Osteocyte (in vitro differentiated cells): ENCODE measurements at regions not wholly inside any gene's neighbourhood (a gene's known extent, or its start where the extent isn't known, plus 50 kb on each side); places are given as distances from the start of the nearest gene placed in this dataset.

Experiments used
- DNase-seq: peaks from one replicate; pipeline ENCODE4 v3.0.0; 2021; ENCODE audit warnings: mixed read lengths; ENCODE audit not compliant: unreplicated experiment; ENCODE audit errors: extremely low spot score
- H3K27ac Mint-ChIP-seq: one replicate; pipeline ENCODE4 v1.8.0; 2021; ENCODE audit warnings: mild to moderate bottlenecking, mixed read lengths; ENCODE audit not compliant: unreplicated experiment
- H3K27me3 Mint-ChIP-seq: one replicate; pipeline ENCODE4 v1.8.0; 2021; ENCODE audit warnings: mixed read lengths; ENCODE audit not compliant: unreplicated experiment
- H3K36me3 Mint-ChIP-seq: one replicate; pipeline ENCODE4 v1.8.0; 2021; ENCODE audit warnings: mixed read lengths; ENCODE audit not compliant: unreplicated experiment
- H3K4me1 Mint-ChIP-seq: one replicate; pipeline ENCODE4 v1.8.0; 2021; ENCODE audit warnings: mixed read lengths; ENCODE audit not compliant: unreplicated experiment
- H3K4me3 Mint-ChIP-seq: one replicate; pipeline ENCODE4 v1.8.0; 2021; ENCODE audit warnings: mild to moderate bottlenecking, moderate library complexity, mixed read lengths; ENCODE audit not compliant: unreplicated experiment
- H3K9me3 Mint-ChIP-seq: one replicate; pipeline ENCODE4 v1.8.0; 2021; ENCODE audit warnings: mixed read lengths; ENCODE audit not compliant: unreplicated experiment
- CTCF ChIP-seq: fragments of 200-600 bp; sonication (generic); IDR thresholded peaks from 2 replicates; pipeline ENCODE4 v1.5.0; 2021; ENCODE audit warnings: antibody characterized with exemption, mild to moderate bottlenecking, moderate library complexity

DNA sequence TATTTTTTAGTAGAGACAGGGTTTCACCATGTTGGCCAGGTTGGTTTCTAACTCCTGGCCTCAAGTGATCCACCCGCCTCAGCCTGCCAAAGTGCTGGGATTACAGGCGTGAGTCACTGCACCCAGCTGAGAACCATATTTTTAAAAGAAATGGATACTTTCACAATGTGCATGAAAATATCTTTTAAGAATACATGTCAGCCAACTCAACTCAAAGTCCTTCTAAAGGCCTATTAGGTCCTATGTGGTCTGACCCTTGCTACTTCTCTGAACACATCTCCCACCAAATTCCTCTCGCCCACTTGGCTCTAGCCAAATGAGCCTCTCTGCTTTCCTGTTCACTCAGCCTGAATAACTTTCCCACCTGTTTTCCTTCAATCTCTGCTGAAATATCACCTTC lies 119.6 kb downstream of the MTX2 start:
- Mint-ChIP-seq H3K36me3 (no peaks in the 10 kb centered on the region), H3K4me1 (peaks cover 38% of the 10 kb centered on the region), H3K9me3 (no peaks in the 10 kb centered on the region), H3K27ac (peak overlapping the region; percentile 20), H3K27me3 (peaks cover 33% of the 10 kb centered on the region), H3K4me3 (no peak overlapping the region)
- no peak for TF ChIP-seq CTCF
- DNase-seq, result no peak

DNA sequence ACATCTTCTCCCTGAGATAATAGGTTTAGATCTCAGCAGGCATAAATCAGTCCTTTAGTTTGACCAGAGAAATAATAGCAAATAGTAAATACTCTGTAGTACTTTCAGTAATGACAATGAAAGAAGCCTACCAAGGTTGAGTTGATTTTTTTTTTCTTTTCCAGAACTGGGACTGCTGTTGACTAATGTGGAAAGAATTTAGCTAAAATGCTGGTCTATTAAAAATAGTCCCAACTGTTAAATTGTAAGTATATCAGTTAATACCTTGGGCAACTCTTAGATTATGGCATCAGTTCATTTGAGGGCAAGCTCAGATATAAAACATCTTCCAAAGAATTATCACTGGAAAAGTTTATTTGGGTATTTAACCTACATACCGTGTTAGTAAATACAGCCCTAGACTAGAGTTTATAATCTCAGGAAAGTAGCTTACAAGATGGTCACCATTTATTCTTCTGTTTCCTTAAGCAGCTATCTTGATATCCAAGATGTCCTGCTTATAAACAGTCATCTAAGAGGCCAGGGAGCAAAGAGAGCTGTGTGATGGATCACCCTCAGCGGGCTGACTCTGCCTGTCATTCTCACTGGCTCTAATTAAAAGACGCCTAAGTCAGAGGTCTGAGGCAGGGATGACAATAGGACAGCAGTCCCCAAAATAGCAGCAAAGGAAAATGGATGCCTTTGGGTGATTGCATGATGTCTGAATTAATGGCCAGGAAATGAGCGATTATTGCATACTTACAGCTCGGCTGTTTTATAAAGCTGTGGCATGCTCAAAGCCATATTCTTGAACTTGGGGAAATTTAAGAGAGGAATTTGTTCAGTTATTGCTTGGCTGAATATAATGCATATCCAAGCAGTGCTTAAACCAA lies 121.3 kb downstream of the MTX2 start:
- Mint-ChIP-seq H3K9me3 (no peaks in the 10 kb centered on the region), H3K4me1 (peaks cover 44% of the 10 kb centered on the region), H3K27me3 (peaks cover 23% of the 10 kb centered on the region), H3K4me3 (no peak overlapping the region), H3K36me3 (no peaks in the 10 kb centered on the region), H3K27ac (peak overlapping the region; percentile 14)
- DNase-seq, result no peak
- no peak for TF ChIP-seq CTCF

DNA sequence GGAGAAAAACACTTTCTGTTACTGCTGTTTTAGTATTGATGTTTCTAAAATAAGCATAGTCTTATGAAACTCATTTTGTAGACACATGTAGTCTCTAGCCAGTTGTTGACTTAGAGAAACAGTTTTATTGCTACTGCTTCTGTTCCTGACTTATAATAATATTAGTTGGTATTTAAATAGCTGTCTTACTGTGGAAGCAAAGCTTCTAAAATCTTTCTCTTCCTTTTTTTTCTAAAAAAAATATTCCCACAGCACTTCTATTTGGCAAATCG lies 121.8 kb downstream of the MTX2 start:
- no peak for TF ChIP-seq CTCF
- Mint-ChIP-seq H3K4me1 (peaks cover 44% of the 10 kb centered on the region), H3K36me3 (no peaks in the 10 kb centered on the region), H3K27ac (no peak overlapping the region), H3K9me3 (no peaks in the 10 kb centered on the region), H3K27me3 (peaks cover 17% of the 10 kb centered on the region), H3K4me3 (no peak overlapping the region)
- DNase-seq, result no peak

DNA sequence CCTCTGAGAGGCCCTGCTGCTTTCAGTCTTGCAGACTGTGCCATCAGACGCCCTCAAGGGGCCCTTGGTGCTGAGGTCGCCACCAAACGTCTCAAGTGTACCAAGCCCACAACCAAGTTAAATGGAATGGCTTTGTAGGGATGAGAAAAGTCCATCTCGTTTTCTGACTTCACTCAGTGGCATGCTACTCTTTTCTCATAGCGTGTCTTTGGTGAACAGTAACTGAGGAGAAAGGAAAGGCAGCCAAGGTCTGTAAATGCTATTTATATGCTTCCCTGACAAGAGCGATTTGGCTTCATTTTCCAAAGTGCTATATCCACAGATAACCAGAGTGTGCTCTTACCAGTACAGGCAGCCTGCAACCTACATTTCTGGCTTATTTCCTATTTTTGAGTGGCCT lies 123.0 kb downstream of the MTX2 start:
- no peak for DNase-seq
- no peak for TF ChIP-seq CTCF
- Mint-ChIP-seq H3K4me3 (no peak overlapping the region), H3K27ac (peak overlapping the region; percentile 40), H3K27me3 (peaks cover 9% of the 10 kb centered on the region), H3K36me3 (no peaks in the 10 kb centered on the region), H3K9me3 (no peaks in the 10 kb centered on the region), H3K4me1 (peaks cover 44% of the 10 kb centered on the region)

GRCh38 chr2:176392744-176393414 lies 123.6 kb downstream of the MTX2 start:
- no peak overlapping the region for H3K27ac Mint-ChIP-seq
- H3K36me3 Mint-ChIP-seq, result no peaks in the 10 kb centered on the region
- no peaks in the 10 kb centered on the region for H3K9me3 Mint-ChIP-seq
- DNase-seq, result no peak
- no peak overlapping the region for H3K4me3 Mint-ChIP-seq
- H3K4me1 Mint-ChIP-seq, result peaks cover 44% of the 10 kb centered on the region
- no peak for TF ChIP-seq CTCF
- H3K27me3 Mint-ChIP-seq, result peaks cover 6% of the 10 kb centered on the region
